HG03175 (cell line): ENCODE measurements at regions not wholly inside any gene's neighbourhood (a gene's known extent, or its start where the extent isn't known, plus 50 kb on each side); places are given as distances from the start of the nearest gene placed in this dataset.

Experiments
- ATAC-seq: cut with Tn5 transposase; IDR thresholded peaks from one replicate; pipeline ENCODE4 v1.9.1; 2021; ENCODE audit warnings: mild to moderate bottlenecking, moderate library complexity; ENCODE audit not compliant: unreplicated experiment

GRCh38 chr2:30310371-30310770, 79.0 kb downstream of the LBH start:
- ATAC-seq: no peak

DNA sequence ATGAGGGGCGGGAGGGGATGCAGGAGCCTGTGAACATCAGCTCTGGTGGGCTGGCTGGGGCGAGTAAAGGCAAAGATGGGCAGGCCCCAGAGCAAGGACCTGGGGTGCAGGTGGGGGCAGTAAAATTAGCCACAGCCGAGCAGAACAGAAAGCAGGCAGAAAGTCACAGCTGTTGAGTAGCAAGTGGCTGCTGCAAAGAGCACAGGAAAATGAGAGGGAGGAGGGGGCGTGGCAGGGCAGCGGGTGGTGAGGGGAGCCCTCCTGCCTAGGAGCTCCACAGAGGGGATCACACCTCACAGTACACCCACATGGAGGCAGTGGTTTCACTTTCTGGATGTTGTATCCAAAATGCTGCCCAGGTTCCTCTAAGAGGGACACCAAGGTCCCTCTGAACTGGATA, 79.6 kb downstream of the LBH start:
- no peak for ATAC-seq

- ATAC-seq: no peak
These were observed 80.4 kb downstream of the LBH start for GRCh38 chr2:30311711-30312110.

DNA sequence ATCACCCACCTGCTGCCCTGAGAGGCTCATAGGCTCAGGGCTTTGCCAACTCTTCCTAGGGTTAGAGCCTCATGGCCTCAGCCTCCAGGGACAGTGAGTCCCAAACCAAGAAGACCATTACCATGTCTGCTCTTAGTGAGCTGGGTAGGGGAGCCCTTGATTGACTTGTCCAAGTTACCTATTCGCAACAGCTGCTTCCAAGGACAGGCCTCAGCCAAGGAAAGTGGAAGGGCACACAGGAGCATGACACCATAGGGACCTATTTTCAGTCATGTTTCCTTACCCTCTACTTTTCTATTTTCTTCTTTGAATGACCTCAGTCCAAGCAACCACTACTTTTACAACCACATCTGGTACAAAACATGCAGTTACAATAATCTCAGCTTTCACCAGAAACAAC, 81.6 kb downstream of the LBH start:
- ATAC-seq: no peak

DNA sequence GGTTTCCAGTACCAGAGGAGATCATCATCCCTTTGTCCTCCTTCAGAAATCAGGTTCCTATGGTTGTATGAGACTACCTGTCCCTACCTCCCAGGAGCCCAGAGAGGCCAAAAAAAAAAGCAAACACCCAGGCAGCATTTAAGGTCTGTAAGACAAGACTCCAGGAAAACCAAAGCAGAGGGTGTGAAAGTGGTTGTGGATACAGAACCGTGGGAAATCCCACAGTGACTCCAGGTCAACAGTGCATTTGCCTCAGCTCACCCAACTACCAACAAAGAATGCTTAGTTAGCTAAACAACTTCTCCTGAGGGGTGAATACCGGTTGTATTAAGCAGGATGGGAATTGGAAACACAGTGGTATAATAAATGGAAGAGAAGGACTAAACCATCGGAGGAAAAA, 83.6 kb downstream of the LBH start:
- no peak for ATAC-seq

DNA sequence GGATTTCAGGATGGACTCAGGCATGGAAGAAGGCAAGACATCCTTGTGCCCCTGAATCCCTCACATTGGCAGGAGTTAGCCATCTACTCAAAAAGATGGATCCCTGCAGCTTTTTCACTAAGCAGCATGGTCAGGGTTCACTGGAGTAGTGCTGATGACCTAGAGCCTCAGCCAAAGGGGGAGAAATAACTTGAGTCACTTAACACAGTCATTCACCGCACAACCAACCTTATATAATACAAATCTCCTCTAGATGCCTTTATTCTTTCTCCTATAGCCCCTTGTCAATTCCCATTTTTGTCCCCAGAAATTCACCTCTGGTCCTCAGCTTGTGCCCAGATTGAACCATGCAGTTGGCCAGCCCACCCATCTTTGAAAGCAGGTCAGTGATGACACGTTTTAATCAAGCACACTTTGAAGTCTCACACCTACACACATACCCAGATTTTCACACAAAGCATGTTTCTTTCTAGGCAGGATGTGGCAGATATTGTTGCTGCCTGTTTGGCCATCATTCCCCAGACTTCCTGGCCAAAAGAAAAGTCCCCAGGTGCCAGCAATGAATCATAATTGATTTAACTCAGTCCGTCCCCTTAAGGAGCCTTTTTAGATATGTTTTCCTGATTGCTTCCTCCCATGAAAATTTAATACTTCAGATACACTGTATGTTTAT, 84.2 kb downstream of the LBH start:
- ATAC-seq: no peak

DNA sequence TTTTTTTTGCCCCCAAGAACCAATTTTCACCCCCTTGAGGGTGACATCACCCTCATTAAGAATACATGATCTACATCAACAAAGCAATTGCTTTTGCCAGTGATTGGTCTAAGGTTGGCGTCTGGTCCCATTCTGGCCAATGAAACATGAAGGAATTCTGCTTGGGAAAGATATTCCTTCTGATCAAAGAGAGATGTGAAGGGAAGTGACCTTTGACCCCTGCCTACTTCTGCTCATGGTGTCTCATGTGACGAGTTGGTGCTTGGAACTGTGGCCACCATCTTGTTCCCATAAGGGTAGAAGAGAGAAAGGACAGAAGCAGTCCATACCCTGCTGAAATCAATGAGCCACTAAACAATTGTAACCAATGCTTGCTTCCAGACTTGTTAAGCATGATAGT, 85.1 kb downstream of the LBH start:
- no peak for ATAC-seq

GRCh38 chr2:30318987-30319782, 87.9 kb downstream of the LBH start:
- ATAC-seq: no peak

GRCh38 chr2:30321466-30321865, 90.1 kb downstream of the LBH start:
- ATAC-seq: no peak

- ATAC-seq: no peak
These were observed 92.2 kb downstream of the LBH start for GRCh38 chr2:30323499-30323898.

DNA sequence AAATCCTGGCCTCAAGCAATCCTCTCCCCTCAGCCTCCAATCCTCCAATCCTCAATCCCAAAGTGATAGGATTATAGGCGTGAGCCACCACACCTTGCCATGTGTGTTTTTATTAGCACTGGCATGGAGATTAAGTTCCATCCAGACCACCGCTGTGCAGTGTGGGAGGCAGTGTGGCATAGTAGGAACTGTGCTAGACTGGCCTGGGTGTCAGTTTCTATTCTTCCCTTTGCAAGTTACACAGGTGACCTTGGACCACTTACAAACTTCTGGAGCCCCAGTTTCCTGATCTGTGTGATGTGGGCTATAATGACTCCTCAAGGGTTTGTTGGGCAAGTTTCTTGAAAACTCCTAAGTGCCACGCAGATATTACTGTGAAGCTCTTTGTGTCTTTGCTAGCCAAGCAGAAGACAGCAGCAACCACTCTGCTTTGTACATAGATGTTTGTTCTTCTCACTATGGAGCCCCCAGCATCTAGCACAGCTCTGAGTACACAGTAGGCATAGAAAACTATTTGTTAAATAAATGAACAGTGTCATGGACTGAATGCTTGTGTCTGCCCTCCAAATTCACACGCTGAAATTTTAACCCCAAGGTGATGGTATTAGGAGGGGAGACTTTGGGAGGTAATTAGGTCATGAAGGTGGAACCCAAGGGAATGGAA, 93.0 kb downstream of the LBH start:
- ATAC-seq: no peak

DNA sequence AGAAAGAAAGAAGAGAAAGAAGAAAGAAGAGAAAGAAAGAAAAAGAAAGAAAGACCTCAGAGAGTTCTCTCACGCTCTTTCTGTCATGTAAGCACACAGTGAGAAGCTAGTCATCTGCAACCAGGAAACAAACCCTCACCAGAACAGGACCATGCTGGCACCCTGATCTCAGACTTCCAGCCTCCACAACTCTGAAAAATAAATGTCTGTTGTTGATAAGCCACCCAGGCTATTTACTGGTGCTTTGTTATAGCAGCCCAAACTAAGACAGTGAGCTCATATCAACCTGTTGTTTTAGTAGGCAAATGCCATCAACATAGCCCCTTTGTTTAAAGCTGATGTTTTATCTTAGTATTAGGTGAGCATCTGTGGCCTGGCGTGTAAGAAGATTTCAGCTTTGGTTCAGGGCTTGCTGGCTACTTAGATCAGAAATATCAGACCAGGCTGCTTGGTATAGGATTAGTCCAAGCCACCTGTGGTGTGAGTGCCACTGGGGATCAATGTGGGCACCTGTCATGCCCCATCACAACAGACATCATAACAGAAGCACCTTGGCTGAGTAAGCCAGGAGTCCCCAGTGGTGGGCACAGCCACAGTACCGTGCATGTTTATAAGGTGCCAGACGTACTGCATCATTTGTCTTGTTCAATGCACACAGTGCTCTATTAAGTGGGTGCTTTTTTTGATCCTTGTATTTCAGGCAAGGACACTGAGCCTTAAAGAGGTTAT, 94.4 kb downstream of the LBH start:
- no peak for ATAC-seq

GRCh38 chr2:30326497-30326896, 95.2 kb downstream of the LBH start:
- ATAC-seq: no peak

GRCh38 chr2:30331038-30331437, 99.7 kb downstream of the LBH start:
- no peak for ATAC-seq

- ATAC-seq: no peak
These were observed 100.5 kb downstream of the LBH start for GRCh38 chr2:30331869-30332268.

DNA sequence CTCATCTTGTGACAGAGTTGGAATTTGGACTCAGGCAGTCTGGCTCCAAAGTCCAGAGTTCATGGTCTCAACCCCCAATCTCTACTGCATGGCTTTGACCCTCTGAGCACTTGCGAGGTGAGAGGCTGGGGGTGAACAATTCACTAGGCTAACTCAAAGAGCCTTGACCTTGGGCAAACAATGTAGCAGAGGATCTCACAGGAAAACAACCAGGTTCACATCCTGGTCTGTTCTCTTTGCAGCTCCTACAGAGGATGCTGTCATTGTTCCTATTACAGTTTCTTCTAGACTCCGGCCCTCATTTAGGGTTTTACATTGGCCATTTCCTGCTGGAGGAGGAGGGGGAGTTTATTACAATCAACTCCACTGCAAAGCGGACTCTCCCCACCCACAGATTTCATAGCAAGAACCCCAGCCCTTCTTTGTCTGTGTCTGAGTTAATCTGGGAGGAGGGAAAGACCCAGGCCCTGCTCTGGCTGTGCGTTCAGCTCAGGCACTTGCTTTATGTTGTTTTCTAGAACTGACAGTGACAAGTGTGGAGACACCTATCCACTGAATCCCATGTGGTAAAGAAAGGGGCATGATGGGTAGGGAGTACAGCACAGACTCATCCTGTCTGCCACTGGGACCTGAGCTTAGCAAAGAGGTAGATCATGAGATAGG, 101.6 kb downstream of the LBH start:
- no peak for ATAC-seq

- ATAC-seq: no peak
These were observed 103.5 kb downstream of the LBH start for GRCh38 chr2:30334762-30335363.

DNA sequence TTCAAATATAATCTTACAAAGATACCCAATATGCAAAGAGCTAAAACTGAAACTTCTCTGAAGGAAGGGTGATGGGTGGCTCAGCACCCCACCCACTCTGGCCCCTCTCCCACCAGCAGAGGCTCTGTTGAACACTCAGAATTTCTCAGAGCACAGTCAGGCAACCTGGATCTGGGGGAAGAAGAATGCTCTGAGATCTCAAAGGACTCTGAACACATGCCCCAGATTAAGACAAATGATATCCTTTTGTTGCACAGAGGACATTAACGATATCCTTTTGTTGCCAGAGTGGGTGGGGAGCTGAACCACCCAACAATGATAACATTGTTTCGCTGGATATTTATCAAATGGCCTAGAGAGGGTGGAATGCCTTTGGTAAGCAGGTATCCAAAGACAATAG, 104.8 kb downstream of the LBH start:
- ATAC-seq: no peak

GRCh38 chr2:30336978-30337841, 105.9 kb downstream of the LBH start:
- peak; percentile 92 for ATAC-seq

DNA sequence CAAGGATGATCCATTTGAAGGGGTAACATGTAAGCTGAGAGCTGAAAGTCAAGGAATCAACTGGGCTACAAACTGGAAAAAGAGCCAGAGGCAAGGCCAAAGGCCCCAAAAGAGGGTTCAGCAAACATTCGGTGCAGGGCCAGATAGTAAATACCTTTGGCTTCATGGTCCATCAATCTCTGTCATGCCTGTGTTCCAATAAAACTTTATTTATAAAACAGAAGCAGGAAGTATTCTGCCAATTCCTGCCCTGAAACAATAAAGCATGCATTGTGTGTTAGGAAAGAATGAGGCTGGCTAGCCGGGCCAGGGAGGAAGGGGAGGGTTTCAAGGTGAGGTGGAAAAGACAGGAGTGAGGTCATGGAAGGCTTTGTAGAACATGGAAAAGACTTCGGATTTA, 107.1 kb downstream of the LBH start:
- ATAC-seq: no peak
